Ramos (cell line): ENCODE measurements at regions not wholly inside any gene's neighbourhood (a gene's known extent, or its start where the extent isn't known, plus 50 kb on each side); places are given as distances from the start of the nearest gene placed in this dataset.
"Not testable (repeated sequence)": the region's sequence is repeated elsewhere in the genome, so short reads cannot be mapped to it uniquely, and the experiment has no call there.

Source experiments
- in situ Hi-C: fragments of 300-500 bp; cut with MboI; formaldehyde crosslinking; loops from one replicate; pipeline ENCODE4 v1.14.3; 2022; ENCODE audit warnings: low sequenced_read_pairs; ENCODE audit not compliant: unreplicated experiment

- in situ Hi-C loops = no loop called here
Measured at GRCh38 chr10:64156166-64156565, 635.0 kb downstream of the REEP3 start.

GRCh38 chr10:64158551-64158950 is 637.4 kb downstream of the REEP3 start:
- in situ Hi-C loops = no loop called here

GRCh38 chr10:64159910-64160872 is 639.0 kb downstream of the REEP3 start:
- in situ Hi-C loops = no loop called here

- in situ Hi-C loops = no loop called here
Measured at GRCh38 chr10:64170791-64171190, 649.6 kb downstream of the REEP3 start.

- in situ Hi-C loops = no loop called here
Measured at GRCh38 chr10:64173826-64174225, 652.6 kb downstream of the REEP3 start.

- in situ Hi-C loops = no loop called here
Measured at GRCh38 chr10:64174666-64175255, 653.6 kb downstream of the REEP3 start.

- in situ Hi-C loops = no loop called here
Measured at GRCh38 chr10:64175271-64175962, 654.2 kb downstream of the REEP3 start.

GRCh38 chr10:64182671-64183070 is 661.5 kb downstream of the REEP3 start:
- in situ Hi-C loops = no loop called here

- in situ Hi-C loops = no loop called here
Measured at GRCh38 chr10:64191286-64191685, 670.1 kb downstream of the REEP3 start.

- in situ Hi-C loops = no loop called here
Measured at GRCh38 chr10:64196638-64197315, 675.6 kb downstream of the REEP3 start.

- in situ Hi-C loops = no loop called here
Measured at GRCh38 chr10:64201936-64202335, 680.7 kb downstream of the REEP3 start.

GRCh38 chr10:64204504-64204903 is 683.3 kb downstream of the REEP3 start:
- in situ Hi-C loops = not testable (repeated sequence)

- in situ Hi-C loops = no loop called here
Measured at GRCh38 chr10:64206409-64206808, 685.2 kb downstream of the REEP3 start.

- in situ Hi-C loops = no loop called here
Measured at GRCh38 chr10:64209561-64209960, 688.4 kb downstream of the REEP3 start.

- in situ Hi-C loops = no loop called here
Measured at GRCh38 chr10:64210211-64210610, 689.0 kb downstream of the REEP3 start.

- in situ Hi-C loops = no loop called here
Measured at GRCh38 chr10:64211466-64211865, 690.3 kb downstream of the REEP3 start.

- in situ Hi-C loops = no loop called here
Measured at GRCh38 chr10:64215088-64215487, 693.9 kb downstream of the REEP3 start.

- in situ Hi-C loops = no loop called here
Measured at GRCh38 chr10:64219271-64220025, 698.2 kb downstream of the REEP3 start.

- in situ Hi-C loops = no loop called here
Measured at GRCh38 chr10:64234489-64234888, 713.3 kb downstream of the REEP3 start.

GRCh38 chr10:64257704-64258103 is 736.5 kb downstream of the REEP3 start:
- in situ Hi-C loops = no loop called here
